ENCODE measurements at regions not wholly inside any gene's neighbourhood (a gene's known extent, or its start where the extent isn't known, plus 50 kb on each side); places are given as distances from the start of the nearest gene placed in this dataset.

DNA sequence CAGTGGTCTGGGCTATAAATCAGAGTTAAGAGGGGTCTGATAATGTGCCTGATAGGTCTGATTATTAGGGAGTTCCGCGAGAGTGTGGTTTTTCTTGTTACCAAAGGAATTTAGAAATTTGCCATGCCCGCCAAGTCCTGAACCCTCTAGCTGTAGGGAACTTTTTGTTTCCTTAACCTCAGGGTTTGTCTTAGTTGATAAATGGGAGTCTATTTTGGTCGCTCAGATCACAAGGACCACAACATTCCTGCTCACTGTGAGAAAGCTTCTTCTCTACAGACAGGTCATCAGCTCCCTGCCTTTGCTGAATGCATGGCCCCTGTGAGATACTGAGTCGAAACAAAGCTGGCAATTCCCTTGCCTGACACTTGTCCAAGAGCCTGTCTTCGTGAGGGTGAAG lies 497.8 kb downstream of the HS3ST4 start:
- DNase-seq = no peak

DNA sequence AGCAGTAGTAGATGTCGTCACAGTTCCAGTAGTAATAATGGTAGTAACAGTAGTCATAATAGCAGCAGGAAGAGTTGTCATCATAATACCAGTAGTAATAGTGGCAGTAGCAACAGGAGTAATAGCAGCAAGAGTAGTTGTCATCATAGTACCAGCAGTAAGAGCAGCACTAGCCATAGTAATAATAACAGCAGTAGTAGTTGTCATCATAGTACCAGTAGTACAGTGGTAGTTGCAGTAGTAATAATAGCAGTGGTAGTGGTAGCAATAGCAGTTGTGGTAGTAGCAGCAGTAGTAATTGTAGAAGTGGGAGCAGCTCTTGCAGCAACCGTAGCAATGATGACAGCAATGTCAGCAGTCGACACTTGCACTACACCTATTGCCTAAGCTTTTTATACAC lies 502.8 kb downstream of the HS3ST4 start:
- no peak for DNase-seq

DNA sequence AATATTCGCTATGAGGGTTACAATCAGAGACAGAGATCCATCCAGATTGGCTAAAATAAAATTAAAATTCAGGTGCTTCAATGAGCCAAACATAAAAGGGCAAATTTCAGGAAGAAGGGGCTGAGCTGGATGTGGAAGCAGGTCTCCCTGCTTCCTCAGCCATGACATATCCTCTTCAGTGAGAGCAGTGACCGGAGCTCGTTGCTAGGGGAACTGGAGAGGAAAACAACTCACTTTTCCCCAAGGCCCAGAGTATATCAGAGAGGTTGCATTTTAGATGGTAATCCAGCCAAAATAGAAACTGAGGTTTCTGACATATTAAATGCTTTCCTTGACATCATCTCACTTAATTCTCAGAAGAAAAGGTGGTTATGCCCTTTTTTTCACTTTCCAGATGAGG lies 503.5 kb downstream of the HS3ST4 start:
- DNase-seq = no peak

DNA sequence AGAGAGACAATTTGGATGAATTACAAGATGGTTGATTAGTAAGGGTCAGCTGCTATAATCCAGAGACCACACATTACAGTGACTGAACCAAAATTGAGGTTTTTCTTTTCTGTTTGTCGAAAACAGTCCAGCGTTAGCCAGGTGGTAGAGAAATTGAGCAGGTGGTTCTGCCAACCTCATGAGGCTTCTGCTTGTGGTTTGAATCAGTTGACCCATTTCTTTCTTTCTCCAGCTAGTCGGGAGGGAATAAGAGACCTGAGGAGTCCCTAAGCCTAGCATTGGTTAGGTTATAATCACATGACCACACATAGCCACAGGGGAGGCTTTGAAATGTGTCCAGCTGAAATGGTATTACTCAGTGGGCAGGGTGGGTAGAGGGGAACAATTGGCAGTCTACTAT lies 504.6 kb downstream of the HS3ST4 start:
- DNase-seq = no peak

DNA sequence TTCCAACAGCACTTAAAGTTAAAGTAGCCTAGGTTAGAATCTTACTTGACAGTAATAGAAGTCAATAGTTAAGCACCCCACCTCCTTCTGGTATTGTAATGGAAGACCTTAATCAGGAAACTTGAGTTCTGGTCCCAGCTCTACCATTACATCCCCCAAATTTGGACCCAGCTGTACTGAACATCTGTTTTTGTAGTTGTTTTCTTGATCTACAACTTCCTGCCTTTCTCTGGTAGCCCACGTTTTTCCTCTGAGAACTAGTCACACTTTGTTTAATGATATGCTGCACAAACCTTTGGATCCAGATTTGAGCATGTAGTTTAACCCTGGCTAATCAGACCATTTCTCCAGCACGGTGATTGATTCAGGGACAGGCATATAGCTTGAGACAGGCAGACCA lies 505.0 kb downstream of the HS3ST4 start:
- DNase-seq = no peak

DNA sequence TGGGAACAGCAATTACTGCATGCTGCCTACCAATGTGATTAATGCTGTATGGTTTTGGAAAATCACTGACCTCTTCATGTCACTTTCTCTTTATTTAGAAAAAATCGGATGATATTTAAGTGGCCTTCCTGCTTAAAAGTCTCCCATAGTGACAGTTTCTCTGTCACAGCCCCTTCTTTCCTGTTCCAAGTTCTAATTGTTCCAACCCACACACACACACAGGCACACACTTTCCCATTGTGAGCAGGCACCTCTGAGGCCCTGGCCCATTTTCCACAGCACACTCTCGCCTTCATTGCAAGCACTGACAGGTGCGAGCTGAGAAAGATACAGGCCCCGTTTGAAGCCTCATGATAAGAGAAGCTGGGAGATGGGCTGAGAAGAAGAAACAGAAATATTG lies 505.9 kb downstream of the HS3ST4 start:
- DNase-seq = no peak

DNA sequence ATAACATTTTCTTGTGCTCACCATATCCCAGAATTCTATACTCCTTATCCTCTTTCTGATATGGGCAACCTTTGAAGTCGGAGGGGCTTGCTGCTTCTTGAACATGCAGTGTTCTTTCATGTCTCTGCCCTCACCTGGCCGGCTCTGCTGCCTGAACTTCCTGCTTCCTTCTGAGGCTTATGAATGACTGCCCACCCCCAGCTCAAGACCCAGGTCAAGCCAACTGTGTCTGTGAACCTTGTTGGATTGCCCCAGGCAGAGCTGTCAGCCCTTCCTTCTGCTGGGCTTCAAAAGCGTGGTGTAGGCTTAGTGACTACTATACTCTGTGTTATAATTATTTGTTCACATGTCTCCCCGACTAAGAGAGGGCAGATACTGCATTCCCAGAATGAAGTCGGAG lies 506.5 kb downstream of the HS3ST4 start:
- DNase-seq = no peak

DNA sequence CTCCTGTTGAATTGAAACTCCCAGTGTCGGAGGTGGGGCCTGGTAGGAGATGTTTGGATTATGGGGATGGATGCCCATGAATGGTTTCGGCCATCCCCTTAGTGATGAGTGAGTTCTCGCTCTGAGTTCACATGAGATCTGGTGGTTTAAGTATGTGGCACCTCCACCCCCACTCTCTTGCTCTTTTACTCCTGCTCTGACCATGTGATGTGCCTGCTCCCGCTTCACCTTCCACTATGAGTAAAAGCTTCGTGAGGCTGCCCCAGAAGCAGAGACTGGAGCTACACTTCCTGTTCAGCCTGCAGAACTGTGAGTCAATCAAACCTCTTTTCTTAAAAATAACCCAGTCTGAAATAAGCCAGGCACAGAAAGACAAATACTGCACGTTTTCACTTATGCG lies 512.4 kb downstream of the HS3ST4 start:
- DNase-seq = no peak

DNA sequence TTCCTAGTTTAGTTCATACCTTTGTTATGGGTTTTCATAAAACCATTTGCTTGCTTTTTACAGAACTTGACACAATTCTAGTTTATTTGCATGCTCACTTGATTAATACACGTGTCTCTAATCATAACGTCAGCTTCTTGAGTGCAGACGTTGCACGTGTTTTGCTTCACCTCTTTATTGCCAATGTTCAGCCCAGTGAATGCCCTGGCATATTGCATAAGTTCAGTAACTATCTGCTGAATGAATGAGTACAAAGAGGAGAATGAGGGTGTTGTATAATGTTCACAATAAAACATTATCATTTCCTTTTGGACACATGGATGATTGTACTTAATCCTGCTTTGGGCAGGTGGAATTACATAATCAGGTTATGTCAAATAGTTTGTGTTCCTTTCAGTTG lies 519.8 kb downstream of the HS3ST4 start:
- DNase-seq = no peak

DNA sequence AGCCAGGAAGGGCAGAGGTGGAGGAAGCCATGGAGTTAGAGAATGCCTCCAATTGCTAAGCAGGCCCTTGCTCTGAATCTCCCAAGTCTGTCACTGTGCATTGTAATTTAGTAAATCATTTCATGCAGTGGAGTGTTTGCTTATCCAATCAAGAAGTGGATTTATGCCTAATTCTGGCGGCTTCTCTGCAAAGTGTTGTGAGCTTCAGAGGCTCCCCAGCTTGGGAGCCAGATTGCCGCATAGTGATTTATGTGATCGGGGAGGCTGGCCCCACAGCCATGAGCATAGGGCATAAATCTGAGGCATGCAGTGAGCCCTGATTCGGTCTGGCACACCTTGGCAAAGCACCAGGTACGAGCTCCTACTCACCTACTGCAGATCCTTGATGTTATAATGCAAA lies 520.8 kb downstream of the HS3ST4 start:
- DNase-seq = no peak

DNA sequence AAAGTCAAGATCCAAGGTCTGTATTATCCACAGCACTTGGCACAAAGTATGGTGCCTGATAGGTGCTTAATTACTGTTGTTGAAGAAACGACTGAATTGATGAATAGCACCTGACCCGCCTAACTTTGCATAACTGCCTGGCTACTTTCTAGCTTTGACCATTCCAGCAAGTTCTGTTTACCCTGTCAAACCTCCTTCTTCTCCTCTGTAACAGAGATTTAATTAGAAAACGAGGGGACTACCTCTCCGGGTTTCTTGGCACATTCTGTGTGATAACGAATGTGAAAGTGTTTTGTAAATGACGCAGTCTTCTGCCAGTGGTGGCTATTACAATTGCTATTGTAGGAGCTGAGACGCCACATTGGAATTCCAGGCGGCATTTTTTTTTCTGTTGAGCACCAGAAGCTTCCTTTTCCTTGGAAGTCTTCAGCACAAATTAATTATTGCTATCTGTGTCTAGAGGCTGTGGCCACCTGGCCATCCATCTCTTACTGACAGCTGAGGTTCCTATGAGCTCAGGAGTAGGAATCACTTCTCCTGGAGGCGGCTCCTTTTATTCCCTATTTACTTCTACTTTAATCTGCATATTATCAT lies 522.9 kb downstream of the HS3ST4 start:
- DNase-seq = no peak

DNA sequence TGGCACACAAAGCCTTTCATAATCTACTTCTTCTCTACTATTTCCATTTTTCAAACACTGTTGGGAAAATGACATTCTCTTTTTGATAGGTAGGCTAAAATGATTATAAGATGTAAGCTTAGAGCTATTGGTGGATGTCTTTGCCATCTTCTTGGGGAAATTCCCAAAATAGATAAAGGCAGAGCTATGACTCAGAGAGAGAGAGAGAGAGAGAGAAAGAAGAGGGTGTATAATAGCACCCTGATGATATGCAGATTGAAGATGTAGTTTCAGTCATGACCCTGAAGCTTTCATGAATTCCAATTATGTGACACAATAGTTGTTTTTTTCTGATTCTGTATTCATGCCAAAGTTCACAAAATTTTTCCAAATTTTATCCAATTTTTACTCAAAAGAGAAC lies 529.1 kb downstream of the HS3ST4 start:
- no peak for DNase-seq

DNA sequence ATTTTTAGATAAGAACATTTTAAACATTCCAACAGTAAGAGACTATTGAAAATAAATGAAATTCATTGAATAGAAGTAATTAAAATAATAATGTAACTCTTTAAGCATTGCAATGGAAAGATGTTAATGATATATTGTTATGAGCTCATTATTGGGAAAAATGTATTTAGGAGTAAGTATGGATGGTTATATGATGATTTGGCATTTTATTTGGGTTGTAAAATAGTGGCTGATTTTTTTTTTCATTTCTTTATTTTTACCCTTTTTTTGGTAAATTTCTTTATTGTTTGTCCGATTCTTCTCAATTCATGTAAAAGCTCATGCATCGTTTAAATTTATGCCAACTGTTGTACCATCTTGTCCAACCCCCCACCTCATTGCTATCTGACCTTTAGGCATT lies 539.9 kb downstream of the HS3ST4 start:
- DNase-seq = no peak

DNA sequence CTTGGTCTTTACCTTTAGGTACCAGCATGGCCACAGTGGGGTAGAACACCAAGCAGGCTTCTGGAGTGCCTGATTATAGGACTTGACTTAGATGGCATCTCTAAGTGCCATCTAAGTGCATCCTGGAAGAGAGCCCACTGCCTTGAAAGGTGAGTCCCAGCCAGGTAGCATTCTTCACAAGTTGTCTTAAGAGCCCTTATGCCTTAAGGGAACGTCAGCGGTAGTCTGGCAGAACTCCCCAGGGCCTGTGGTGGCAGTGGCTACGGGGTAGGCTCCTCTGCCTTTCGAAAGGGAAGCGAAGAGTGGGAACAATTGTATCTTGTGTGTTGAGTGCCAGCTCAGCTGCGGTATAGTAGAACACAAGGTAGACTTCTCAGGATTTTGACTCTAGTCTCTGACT lies 549.0 kb downstream of the HS3ST4 start:
- no peak for DNase-seq

DNA sequence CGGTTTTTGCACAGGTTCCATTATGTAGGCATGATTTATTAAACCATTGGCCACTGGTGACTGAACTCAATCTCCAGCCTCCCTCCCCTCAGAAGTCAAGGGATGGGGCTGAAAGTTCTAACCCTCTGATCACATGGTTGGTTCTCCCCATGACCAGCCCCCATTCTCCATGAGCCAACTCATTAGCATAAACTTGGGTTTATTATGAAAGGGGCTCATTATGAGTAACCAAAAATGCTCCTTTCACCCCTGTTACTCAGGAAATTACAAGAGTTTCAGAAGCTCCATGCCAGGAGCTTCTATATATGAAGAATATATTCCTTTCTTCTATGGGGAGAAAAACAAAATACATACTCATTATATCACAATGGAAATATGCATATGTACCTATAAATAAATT lies 555.3 kb downstream of the HS3ST4 start:
- no peak for DNase-seq

DNA sequence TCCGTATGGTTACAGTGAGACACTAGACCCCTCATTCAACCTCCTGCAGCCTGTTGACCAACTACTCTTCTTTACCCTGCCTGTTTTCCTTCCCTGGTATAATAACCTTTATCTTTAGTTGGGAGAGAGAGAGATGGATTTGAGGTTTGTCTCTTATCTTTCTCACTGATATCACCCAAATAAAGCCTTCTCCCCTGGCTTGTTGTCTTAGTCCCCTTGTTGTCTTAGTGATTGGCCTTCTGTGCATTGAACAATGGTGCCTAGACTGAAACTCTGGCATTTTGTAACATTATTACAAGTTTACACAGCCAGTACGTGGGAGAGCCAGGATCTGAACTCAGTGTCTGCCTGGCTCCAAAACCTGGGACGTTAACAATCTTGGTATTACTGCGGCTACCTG lies 560.8 kb downstream of the HS3ST4 start:
- no peak for DNase-seq

DNA sequence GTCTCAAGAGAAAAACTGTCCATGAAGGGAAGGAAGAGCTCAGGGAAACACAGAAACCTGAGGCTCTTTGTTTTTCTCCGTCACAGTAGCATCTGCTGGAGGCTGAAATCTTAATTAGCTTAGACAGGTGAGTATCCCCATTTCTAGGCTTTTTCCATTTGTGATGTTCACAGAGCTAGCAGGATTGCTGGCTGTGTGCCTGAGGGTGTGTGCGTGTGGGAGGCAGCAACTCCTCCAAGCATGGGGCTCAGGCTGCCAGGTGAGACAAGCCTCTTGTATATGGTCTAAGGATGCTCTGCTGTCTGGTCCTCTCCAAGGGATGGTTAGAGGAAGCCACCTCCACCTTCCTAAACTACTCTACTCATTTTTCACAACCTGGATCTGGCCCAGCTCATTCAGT lies 569.9 kb downstream of the HS3ST4 start:
- no peak for DNase-seq

DNA sequence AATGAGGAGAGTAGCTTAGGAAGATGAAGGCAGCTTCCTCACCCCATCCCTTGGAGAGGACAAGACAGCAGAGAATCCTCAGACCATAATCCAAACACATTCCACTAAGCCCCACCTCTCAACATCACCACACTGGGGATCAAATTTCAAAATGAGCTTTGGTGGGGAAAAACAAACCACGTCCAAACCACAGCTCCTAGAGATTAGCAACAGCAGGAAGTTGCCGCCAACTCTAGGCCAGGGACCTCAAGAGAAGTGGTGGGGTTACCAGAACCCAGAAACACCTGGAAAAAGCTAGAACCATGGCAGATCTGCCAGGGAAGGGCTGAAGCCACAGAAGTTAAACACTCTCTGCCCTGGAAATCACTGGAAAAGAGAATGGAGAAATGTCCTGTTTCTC lies 571.6 kb downstream of the HS3ST4 start:
- DNase-seq = no peak

DNA sequence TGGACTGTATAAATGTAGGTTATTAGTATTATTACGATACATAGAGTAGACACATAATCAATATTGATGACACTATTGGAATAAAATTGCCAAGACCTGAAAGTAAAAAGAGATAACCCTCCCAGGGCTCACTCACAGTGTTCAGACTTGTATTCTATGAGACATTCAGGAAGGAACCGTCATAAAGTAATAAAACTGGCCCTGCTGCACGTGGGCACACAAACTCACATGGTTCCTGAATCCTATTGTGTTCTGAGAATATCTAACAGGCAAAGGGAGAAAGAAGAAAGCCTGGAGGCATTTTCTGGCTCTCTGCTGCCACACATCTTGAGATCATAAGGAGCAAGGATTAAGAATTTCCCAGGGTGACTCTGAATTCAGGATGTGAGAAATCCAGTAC lies 575.9 kb downstream of the HS3ST4 start:
- DNase-seq = no peak

DNA sequence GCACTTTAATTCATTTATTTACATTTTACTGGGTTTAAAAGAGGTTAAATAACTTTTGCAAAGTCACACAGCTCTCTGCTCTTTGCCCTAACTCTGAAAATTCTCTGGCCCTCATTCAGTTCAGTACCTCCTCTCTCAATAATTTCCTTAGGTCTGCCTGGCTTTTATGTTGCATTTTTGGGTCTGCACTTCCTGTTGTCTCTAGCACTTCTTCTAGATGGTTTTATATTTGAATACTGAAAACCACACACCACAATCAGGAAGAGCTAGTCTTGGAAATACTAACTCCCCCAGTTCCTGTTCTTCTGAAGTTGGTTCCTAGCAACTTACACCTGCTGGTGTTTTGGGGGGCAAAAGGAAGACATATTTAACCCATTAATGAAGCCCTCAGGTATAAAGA lies 577.9 kb downstream of the HS3ST4 start:
- DNase-seq = no peak

DNA sequence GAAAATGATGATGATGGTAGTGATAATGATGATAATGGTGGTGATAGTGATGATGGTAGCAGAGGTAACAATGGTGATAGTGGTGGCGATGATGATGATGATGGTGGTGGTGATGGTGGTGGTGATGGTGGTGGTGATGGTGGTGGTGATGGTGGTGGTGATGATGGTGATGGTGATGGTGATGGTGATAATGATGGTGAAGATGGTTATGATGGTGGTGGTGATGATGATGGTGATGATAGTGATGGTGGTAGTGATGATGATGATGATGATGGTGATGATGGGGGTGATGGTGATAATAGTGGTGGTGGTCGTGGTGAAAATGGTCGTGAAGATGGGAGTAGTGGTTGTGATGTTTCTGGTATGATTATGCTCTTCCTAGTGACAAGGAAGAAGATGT lies 581.8 kb downstream of the HS3ST4 start:
- DNase-seq = no peak

DNA sequence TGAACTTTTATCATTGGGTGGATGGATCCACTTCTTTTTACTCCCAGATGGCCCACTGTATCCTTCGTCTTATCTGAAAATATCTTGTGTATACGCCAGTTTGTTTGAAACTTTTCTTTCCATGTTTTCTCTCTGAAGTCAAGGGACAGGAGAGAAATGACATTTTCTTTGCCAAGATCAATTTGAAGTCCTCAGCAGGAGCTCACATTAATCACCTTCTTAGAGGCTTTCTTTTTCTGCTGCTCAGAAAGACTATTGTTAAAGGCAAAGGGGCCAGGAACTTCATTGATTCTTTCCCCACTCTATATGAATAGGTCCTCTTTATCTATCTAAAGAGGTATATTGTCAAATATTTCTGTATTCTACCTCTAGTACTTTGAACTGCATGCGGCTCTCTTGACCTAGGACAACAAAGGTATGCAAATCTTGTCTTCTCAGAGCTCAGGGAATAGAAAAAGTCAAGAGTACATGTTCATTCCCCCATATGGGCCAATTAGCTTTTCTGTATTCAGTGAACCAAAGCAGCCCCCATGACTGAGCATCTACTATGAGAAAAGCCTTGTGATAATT lies 583.3 kb downstream of the HS3ST4 start:
- no peak for DNase-seq

DNA sequence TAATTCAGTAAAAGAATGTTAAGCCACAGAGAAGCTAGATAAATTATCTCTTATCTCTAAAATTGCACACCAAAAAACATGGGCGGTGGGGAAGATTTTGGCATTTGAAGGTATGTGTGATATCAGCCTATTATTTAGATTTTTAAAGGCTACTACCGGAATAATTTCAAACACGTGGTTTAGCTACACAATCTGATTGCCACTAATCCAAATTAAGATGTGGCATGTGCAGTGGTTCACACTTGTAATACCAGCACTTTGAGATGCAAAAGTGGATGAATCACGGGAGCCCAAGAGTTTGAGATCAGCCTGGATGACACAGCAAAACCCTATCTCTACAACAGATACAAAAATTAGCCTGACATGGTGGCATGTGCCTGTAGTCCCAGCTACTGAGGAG lies 584.5 kb downstream of the HS3ST4 start:
- no peak for DNase-seq

DNA sequence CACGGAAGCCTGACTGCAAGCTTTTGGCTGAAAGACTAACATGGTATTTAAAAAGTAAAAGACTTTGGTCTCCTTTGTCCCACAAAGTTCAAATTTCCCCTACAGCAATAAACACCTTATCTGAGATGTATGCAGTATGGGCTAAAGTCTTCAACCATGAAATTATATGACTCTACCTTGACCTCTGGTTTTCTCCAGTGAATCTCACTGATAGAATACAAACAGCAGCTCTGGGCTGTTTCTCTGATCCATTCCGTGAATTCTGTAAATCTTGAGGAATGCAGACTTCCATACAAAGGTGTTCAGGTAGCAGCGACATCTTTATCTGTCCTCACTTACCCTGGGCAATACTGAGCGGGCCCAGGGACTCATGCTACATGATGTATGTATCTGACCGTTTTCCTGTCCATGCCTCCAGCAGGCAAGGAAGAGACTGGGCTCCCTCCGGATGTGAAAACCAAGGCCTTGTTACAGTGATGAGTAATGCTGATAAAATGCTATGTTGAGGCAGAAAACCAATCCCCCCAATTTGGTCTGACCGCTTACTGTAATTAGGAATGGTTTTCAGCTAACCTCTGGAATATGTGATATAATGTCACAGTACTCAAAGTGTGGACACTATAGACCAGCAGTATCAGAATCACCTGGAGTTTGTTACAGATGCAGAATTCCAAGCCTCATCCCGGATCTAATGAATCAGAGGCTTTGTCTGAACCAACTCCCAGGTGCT lies 589.8 kb downstream of the HS3ST4 start:
- no peak for DNase-seq

Measured in NCI-H524 (cell line).